ENCODE measurements at regions not wholly inside any gene's neighbourhood (a gene's known extent, or its start where the extent isn't known, plus 50 kb on each side); places are given as distances from the start of the nearest gene placed in this dataset.
A peak's percentile ranks its signal among the peaks of the same experiment; 100 is the strongest.

DNA sequence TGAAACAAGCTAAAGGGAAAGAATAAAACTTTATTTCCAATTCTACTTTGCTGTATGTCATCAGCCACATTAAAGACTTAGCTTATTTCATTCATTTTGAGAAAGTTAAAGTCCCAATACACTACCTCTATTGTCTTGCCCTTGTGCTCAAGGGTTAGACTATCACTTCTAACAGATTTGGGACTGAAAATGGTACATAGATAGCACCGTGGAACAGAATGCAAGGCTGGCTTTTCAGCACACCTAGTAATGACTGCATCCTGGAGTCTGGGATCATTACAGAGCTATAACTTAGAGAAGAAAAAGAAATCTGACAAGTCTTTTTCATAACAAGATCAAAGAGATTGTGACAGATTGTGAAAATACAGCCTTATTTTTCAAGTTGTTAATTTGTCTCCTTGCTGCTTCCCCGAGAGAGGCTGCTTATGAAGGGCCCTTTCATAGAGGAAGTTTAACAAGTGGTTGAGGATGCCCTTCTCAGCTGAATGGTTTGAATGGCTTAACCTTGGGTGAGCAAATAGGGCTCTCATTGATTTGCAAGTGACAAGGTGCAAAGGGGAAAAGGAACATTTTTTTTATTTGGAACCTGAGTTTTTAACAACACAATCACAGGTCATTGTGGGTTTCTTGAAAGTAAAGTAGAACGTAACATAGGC is 371.8 kb downstream of the EPHA4 start:
- Histone ChIP-seq H3K27ac (no peak overlapping the region), H3K4me1 (ENCODE audit: low read depth) (no peaks in the 10 kb centered on the region), H3K9me3 (ENCODE audit: low read depth) (no peaks in the 10 kb centered on the region), H3K36me3 (no peaks in the 10 kb centered on the region), H3K4me3 (no peak overlapping the region), H3K27me3 (no peaks in the 10 kb centered on the region)
- TF ChIP-seq, protein P1, sequence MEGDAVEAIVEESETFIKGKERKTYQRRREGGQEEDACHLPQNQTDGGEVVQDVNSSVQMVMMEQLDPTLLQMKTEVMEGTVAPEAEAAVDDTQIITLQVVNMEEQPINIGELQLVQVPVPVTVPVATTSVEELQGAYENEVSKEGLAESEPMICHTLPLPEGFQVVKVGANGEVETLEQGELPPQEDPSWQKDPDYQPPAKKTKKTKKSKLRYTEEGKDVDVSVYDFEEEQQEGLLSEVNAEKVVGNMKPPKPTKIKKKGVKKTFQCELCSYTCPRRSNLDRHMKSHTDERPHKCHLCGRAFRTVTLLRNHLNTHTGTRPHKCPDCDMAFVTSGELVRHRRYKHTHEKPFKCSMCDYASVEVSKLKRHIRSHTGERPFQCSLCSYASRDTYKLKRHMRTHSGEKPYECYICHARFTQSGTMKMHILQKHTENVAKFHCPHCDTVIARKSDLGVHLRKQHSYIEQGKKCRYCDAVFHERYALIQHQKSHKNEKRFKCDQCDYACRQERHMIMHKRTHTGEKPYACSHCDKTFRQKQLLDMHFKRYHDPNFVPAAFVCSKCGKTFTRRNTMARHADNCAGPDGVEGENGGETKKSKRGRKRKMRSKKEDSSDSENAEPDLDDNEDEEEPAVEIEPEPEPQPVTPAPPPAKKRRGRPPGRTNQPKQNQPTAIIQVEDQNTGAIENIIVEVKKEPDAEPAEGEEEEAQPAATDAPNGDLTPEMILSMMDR (IDR thresholded peaks at IDR 0.05; ENCODE audit: low read depth, low read length) = no peak
- peak in 1 of 2 donors; percentile 12 for DNase-seq (ENCODE audit: low read depth in 1 of 2, low spot score in 1 of 2)

DNA sequence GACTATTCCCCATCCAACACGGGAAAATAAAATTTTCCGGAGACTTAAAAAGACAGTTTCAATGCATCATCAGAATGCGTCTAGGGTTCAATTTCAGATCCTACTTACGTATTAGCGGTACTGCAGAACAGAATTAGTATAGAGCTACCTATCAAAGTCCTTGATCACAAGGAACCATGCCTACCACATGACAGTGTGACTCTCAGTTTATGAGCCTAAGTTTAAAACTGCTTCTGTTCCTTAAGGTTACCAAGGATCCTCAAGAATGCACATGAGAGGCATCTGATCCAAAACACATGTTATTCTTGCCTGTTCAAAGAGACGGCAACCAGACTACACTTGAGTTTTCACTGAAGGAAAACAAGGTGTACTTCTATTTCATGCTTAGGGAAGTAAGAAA is 369.7 kb downstream of the EPHA4 start:
- Histone ChIP-seq H3K4me3 (no peak overlapping the region), H3K36me3 (no peaks in the 10 kb centered on the region), H3K27me3 (no peaks in the 10 kb centered on the region), H3K4me1 (ENCODE audit: low read depth) (no peaks in the 10 kb centered on the region), H3K9me3 (ENCODE audit: low read depth) (no peaks in the 10 kb centered on the region), H3K27ac (no peak overlapping the region)
- no peak for DNase-seq (ENCODE audit: low read depth in 1 of 2, low spot score in 1 of 2)
- TF ChIP-seq, protein P1 (IDR thresholded peaks at IDR 0.05; ENCODE audit: low read depth, low read length) = no peak

DNA sequence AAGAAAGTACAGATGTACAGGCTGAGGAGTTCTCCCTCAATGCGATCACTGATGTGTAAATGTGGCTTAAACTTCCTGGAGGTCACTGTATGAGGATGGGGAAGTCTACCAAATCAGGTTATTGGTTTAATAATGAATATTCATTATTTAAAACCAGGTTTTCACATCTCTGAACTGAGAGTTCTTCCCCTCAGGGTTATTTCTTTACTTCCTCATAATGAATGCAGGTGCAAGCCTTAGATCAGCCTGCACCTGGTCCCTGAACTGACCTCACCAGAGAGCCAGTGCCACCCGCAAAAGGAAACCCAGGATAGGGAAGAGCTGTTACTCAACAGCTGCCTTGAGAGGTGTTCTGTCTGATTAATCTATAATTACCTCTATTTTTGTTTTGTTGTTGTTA is 369.0 kb downstream of the EPHA4 start:
- DNase-seq (ENCODE audit: low read depth in 1 of 2, low spot score in 1 of 2) = no peak
- Histone ChIP-seq H3K9me3 (ENCODE audit: low read depth) (no peaks in the 10 kb centered on the region), H3K4me1 (ENCODE audit: low read depth) (no peaks in the 10 kb centered on the region), H3K4me3 (no peak overlapping the region), H3K36me3 (no peaks in the 10 kb centered on the region), H3K27me3 (no peaks in the 10 kb centered on the region), H3K27ac (no peak overlapping the region)
- TF ChIP-seq, protein P1 (IDR thresholded peaks at IDR 0.05; ENCODE audit: low read depth, low read length) = no peak

DNA sequence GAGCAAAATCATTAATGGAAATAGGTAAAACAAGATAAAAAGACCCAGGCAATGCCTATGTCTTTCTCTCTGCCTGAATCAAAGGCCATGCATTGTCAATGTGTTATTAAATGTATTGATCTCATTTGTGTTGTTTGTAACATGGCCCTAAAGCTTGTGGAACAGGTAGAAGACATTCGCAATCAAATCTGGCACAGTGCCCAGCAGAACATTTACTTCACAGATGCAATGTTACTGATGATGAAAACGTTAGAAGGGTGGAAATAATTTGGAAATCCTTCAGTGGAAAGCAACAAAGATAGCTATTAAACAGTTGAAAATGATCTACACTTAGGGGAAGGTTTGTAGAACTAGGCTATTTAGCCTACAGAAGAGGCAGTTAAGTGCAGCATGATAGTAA is 368.2 kb downstream of the EPHA4 start:
- no peak for DNase-seq (ENCODE audit: low read depth in 1 of 2, low spot score in 1 of 2)
- Histone ChIP-seq H3K4me3 (no peak overlapping the region), H3K4me1 (ENCODE audit: low read depth) (no peaks in the 10 kb centered on the region), H3K27ac (no peak overlapping the region), H3K27me3 (no peaks in the 10 kb centered on the region), H3K36me3 (no peaks in the 10 kb centered on the region), H3K9me3 (ENCODE audit: low read depth) (no peaks in the 10 kb centered on the region)
- TF ChIP-seq, protein P1 (IDR thresholded peaks at IDR 0.05; ENCODE audit: low read depth, low read length) = no peak

DNA sequence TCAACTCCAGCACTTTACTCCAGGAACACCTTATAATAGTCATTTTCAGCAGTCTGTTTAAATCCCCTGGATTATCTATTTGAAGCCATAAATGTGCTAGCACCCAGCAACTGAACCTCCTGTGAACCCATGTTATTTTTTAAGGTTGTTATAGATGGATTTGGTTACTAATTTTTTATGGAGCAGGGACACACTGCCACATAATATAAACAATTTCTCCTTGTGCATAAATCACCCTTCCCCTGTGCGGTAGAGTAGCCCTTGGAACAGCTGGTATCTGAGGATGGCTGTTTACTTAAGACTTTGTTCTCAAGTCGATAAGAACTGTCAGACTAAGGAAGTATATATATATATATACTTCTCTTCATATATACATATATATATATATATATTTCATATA is 367.4 kb downstream of the EPHA4 start:
- Histone ChIP-seq H3K27me3 (no peaks in the 10 kb centered on the region), H3K4me3 (no peak overlapping the region), H3K36me3 (no peaks in the 10 kb centered on the region), H3K9me3 (ENCODE audit: low read depth) (no peaks in the 10 kb centered on the region), H3K4me1 (ENCODE audit: low read depth) (no peaks in the 10 kb centered on the region), H3K27ac (no peak overlapping the region)
- no peak for DNase-seq (ENCODE audit: low read depth in 1 of 2, low spot score in 1 of 2)
- TF ChIP-seq, protein P1 (IDR thresholded peaks at IDR 0.05; ENCODE audit: low read depth, low read length) = no peak

Measured in cardiac muscle cell (in vitro differentiated cells and primary cell).